HUES6 (cell line): ENCODE measurements at regions not wholly inside any gene's neighbourhood (a gene's known extent, or its start where the extent isn't known, plus 50 kb on each side); places are given as distances from the start of the nearest gene placed in this dataset.

Experiments used
- H3K27ac ChIP-seq: 2 replicates; pipeline ENCODE4 v1.7.0; 2013; ENCODE audit warnings: low read depth, mild to moderate bottlenecking, low read length, inconsistent platforms
- H3K27me3 ChIP-seq: 2 replicates; pipeline ENCODE4 v1.6.1; 2013; ENCODE audit warnings: low read length; ENCODE audit not compliant: control insufficient read depth, insufficient read depth
- H3K36me3 ChIP-seq: 2 replicates; pipeline ENCODE4 v1.6.1; 2013; ENCODE audit warnings: low read length; ENCODE audit not compliant: control insufficient read depth, insufficient read depth
- H3K4me1 ChIP-seq: 2 replicates; pipeline ENCODE4 v1.6.1; 2013; ENCODE audit warnings: low read length; ENCODE audit not compliant: control insufficient read depth, insufficient read depth
- H3K4me3 ChIP-seq: 2 replicates; pipeline ENCODE4 v1.5.1; 2013; ENCODE audit warnings: low read depth, low read length
- H3K9ac ChIP-seq: one replicate; pipeline ENCODE4 v1.6.1; 2013; ENCODE audit warnings: mild to moderate bottlenecking, low read length
- H3K9me3 ChIP-seq: 2 replicates; pipeline ENCODE4 v1.6.1; 2013; ENCODE audit warnings: low read depth, low read length; ENCODE audit not compliant: control insufficient read depth, insufficient read depth

GRCh38 chr3:154764856-154765640, 315.1 kb upstream of the MME start:
- Histone ChIP-seq H3K36me3 (no peaks in the 10 kb centered on the region), H3K9ac (no peak overlapping the region), H3K27ac (no peak overlapping the region), H3K4me1 (0 out of 2 replicates have a peak, but pooled peaks cover 1% of the 10 kb centered on the region), H3K9me3 (no peaks in the 10 kb centered on the region), H3K4me3 (no peak overlapping the region), H3K27me3 (no peaks in the 10 kb centered on the region)

- Histone ChIP-seq H3K27me3 (no peaks in the 10 kb centered on the region), H3K4me1 (0 out of 2 replicates have a peak, but pooled peaks cover 4% of the 10 kb centered on the region), H3K9ac (no peak overlapping the region), H3K27ac (no peak overlapping the region), H3K9me3 (no peaks in the 10 kb centered on the region), H3K36me3 (no peaks in the 10 kb centered on the region), H3K4me3 (no peak overlapping the region)
These were observed 317.6 kb upstream of the MME start for GRCh38 chr3:154762486-154762885.

- Histone ChIP-seq H3K4me1 (0 out of 2 replicates have a peak, but pooled peaks cover 4% of the 10 kb centered on the region), H3K27ac (no peak overlapping the region), H3K36me3 (no peaks in the 10 kb centered on the region)
These were observed 320.2 kb upstream of the MME start for GRCh38 chr3:154759966-154760365.

DNA sequence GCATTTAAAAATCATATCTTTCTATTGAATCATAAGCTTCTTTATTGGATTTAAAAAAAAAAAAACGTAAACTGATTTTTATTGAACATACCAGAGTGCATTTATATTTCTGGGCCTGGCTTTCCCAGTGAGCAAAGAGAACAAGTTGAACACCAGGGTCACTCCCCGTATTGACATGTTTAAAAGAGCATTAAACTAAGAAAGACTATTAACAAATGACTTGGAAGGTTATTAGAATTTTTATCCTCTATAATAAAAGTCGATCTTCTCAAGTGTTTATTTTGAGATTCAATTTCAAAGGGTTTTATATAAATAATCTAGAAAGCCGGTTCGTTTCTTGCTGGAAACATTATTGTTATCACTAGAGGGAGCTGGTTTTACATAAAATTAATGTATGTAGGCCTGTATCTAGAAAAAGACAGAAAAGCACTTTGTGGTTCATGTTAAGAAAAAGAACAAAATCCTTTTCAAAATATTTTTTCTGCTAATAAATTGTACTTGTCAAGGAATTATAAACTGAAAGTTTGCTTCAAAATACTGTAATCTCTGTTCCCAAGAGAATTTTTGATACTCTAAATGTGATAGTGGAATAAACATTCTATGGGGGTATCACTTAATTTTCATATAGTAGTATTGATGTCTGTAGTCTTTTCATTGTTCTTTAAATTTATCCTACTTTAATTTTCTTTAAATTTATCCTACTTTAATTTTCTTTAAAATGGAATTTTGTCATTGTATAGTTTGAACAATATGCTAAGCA, 321.8 kb upstream of the MME start:
- Histone ChIP-seq H3K4me1 (0 out of 2 replicates have a peak, but pooled peaks cover 4% of the 10 kb centered on the region), H3K27me3 (no peaks in the 10 kb centered on the region), H3K4me3 (no peak overlapping the region), H3K27ac (no peak overlapping the region), H3K36me3 (no peaks in the 10 kb centered on the region), H3K9me3 (no peaks in the 10 kb centered on the region), H3K9ac (no peak overlapping the region)

More at GRCh38 chr3:154759966-154760365, 320.2 kb upstream of the MME start:
- no peak overlapping the region for H3K4me3 ChIP-seq
- no peaks in the 10 kb centered on the region for H3K9me3 ChIP-seq
- H3K27me3 ChIP-seq = no peaks in the 10 kb centered on the region
- H3K9ac ChIP-seq = no peak overlapping the region

DNA sequence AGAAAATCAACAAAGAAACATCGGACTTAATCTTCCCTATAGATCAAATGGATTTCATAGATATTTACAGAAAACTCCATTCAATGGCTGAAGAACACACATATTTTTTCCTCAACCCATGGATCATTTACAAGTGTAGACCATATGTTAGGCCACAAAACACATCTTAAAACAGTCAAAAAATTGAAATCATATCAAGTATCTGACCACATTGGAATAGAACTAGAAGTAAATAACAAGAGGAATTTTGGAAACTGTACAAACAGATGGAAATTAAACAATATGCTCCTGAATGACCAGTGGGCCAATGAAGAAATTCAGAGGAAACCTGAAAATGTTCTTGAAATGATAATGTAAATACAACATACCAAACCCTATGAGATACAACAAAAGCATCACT, 323.1 kb upstream of the GPR149 start:
- H3K9me3 ChIP-seq = no peaks in the 10 kb centered on the region
- H3K4me1 ChIP-seq = no peaks in the 10 kb centered on the region

DNA sequence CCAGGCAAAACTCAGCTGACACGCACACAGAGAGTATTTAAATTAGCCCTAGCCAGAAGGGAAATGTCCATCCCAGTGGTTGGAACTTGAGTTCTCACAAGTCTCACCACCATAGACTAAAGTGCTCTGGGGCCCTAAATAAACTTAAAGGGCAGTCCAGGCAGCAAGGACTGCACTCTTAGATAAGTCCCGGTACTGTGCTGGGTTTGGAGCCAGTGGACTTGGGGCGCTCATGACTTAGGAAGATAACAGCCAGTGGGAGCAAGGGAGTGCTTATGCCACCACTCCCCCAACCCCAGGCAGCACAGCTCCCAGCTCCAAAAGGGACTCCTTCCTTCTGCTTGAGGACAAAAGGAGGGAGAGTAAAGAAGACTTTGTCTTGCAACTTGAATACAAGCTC, 319.5 kb upstream of the GPR149 start:
- Histone ChIP-seq H3K9ac (no peak overlapping the region), H3K27ac (no peak overlapping the region), H3K4me1 (no peaks in the 10 kb centered on the region), H3K9me3 (no peaks in the 10 kb centered on the region), H3K36me3 (no peaks in the 10 kb centered on the region), H3K4me3 (no peak overlapping the region), H3K27me3 (no peaks in the 10 kb centered on the region)

More for the DNA sequence above, 323.1 kb upstream of the GPR149 start:
- Histone ChIP-seq H3K27me3 (no peaks in the 10 kb centered on the region), H3K4me3 (no peak overlapping the region), H3K36me3 (no peaks in the 10 kb centered on the region), H3K27ac (no peak overlapping the region), H3K9ac (no peak overlapping the region)

GRCh38 chr3:154745929-154746328, 315.9 kb upstream of the GPR149 start:
- peaks cover 4% of the 10 kb centered on the region for H3K9me3 ChIP-seq
- H3K27ac ChIP-seq = no peak overlapping the region
- no peaks in the 10 kb centered on the region for H3K27me3 ChIP-seq
- H3K4me1 ChIP-seq = no peaks in the 10 kb centered on the region
- no peaks in the 10 kb centered on the region for H3K36me3 ChIP-seq
- no peak overlapping the region for H3K4me3 ChIP-seq
- H3K9ac ChIP-seq = no peak overlapping the region

- Histone ChIP-seq H3K9me3 (peaks cover 4% of the 10 kb centered on the region), H3K4me3 (no peak overlapping the region), H3K9ac (no peak overlapping the region), H3K4me1 (no peaks in the 10 kb centered on the region), H3K27me3 (no peaks in the 10 kb centered on the region), H3K27ac (no peak overlapping the region), H3K36me3 (no peaks in the 10 kb centered on the region)
These were observed 315.1 kb upstream of the GPR149 start for GRCh38 chr3:154745122-154745521.

- H3K4me1 ChIP-seq = no peaks in the 10 kb centered on the region
- no peak overlapping the region for H3K9ac ChIP-seq
- H3K27ac ChIP-seq = no peak overlapping the region
- H3K36me3 ChIP-seq = no peaks in the 10 kb centered on the region
- peaks cover 4% of the 10 kb centered on the region for H3K9me3 ChIP-seq
- no peak overlapping the region for H3K4me3 ChIP-seq
- H3K27me3 ChIP-seq = no peaks in the 10 kb centered on the region
These were observed 313.4 kb upstream of the GPR149 start for GRCh38 chr3:154743418-154743817.

GRCh38 chr3:154734468-154734867, 304.5 kb upstream of the GPR149 start:
- H3K4me3 ChIP-seq = no peak overlapping the region
- H3K9ac ChIP-seq = no peak overlapping the region
- H3K9me3 ChIP-seq = no peaks in the 10 kb centered on the region
- H3K27ac ChIP-seq = no peak overlapping the region
- no peaks in the 10 kb centered on the region for H3K36me3 ChIP-seq
- H3K4me1 ChIP-seq = no peaks in the 10 kb centered on the region
- H3K27me3 ChIP-seq = no peaks in the 10 kb centered on the region

DNA sequence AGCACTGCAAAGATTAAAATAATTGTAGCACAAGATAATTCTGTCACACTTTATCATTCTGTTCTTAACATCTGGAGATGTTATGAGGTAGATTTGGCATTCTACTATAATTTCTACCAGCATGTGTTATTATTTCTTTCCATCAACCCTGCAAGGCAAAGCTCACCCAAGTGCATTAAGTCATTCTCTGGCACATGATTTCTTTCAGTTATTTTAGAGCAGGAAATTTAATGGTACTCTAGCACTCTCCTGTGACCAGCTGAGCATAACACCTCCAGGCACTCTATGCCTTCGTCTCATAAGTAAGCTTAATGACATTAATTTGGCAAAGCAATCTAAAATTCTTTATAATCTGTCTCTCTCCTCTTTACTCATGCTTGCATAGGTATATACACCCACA, 300.2 kb upstream of the GPR149 start:
- Histone ChIP-seq H3K36me3 (no peaks in the 10 kb centered on the region), H3K4me3 (no peak overlapping the region), H3K27ac (no peak overlapping the region), H3K9me3 (no peaks in the 10 kb centered on the region), H3K27me3 (no peaks in the 10 kb centered on the region), H3K9ac (no peak overlapping the region), H3K4me1 (no peaks in the 10 kb centered on the region)
